ENCODE measurements at regions not wholly inside any gene's neighbourhood (a gene's known extent, or its start where the extent isn't known, plus 50 kb on each side); places are given as distances from the start of the nearest gene placed in this dataset.

GRCh38 chr10:78752221-78752620, 316.5 kb upstream of the ZMIZ1 start:
- H3K36me3 ChIP-seq (ENCODE audit: control insufficient read depth in 2 of 2, extremely low read depth in 1 of 2, insufficient read depth in 1 of 2, low read length in 1 of 2): no peaks in the 10 kb centered on the region
- no peak for ATAC-seq (replicated peaks in 1 of 4)
- POLR2A ChIA-PET: no interaction called here

GRCh38 chr10:78752708-78753107, 316.1 kb upstream of the ZMIZ1 start:
- no peak overlapping the region for H3K27ac ChIP-seq (ENCODE audit: low read length)
- no peaks in the 10 kb centered on the region for H3K9me3 ChIP-seq
- peaks cover 0 to 37% of the 10 kb centered on the region in 2 experiments for H3K27me3 ChIP-seq (replicated peaks in 1 of 2; ENCODE audit: control insufficient read depth in 2 of 2, extremely low read depth in 1 of 2, insufficient read depth in 2 of 2, low read length in 1 of 2)
- CTCF ChIA-PET: interaction anchor here in 1 of 2 donors (0.6 kb wide), 1 partner anchor 94 kb away, joined by 3 read pairs; no protein-coding TSS in a partner anchor
- H3K4me3 ChIP-seq (ENCODE audit: control insufficient read depth in 1 of 2, extremely low read depth in 1 of 2, low read length in 1 of 2): no peak overlapping the region
- Mint-ChIP-seq H3K27me3 (peaks cover 25 to 34% of the 10 kb centered on the region in 2 donors), H3K27ac (no peak overlapping the region), H3K9me3 (no peaks in the 10 kb centered on the region), H3K36me3 (no peaks in the 10 kb centered on the region), H3K4me1 (no peaks in the 10 kb centered on the region), H3K4me3 (no peak overlapping the region)
- DNase-seq (no peak), ATAC-seq (replicated peaks in 1 of 4) (no peak)
- no peaks in the 10 kb centered on the region for H3K4me1 ChIP-seq (ENCODE audit: control insufficient read depth in 1 of 2, extremely low read depth in 1 of 2, insufficient read depth in 2 of 2, low read length in 2 of 2)
- H3K36me3 ChIP-seq (ENCODE audit: control insufficient read depth in 2 of 2, extremely low read depth in 1 of 2, insufficient read depth in 1 of 2, low read length in 1 of 2): no peaks in the 10 kb centered on the region
- POLR2A ChIA-PET: no interaction called here
- 70% methylated on average over 4 of the region's 4 CpGs for WGBS (ENCODE audit: insufficient coverage)

More at GRCh38 chr10:78752221-78752620, 316.5 kb upstream of the ZMIZ1 start:
- Mint-ChIP-seq H3K27ac (no peak overlapping the region), H3K4me3 (no peak overlapping the region), H3K4me1 (no peaks in the 10 kb centered on the region), H3K36me3 (no peaks in the 10 kb centered on the region), H3K27me3 (peaks cover 25 to 34% of the 10 kb centered on the region in 2 donors), H3K9me3 (no peaks in the 10 kb centered on the region)
- no peak for DNase-seq
- Histone ChIP-seq H3K9me3 (no peaks in the 10 kb centered on the region), H3K4me1 (ENCODE audit: control insufficient read depth in 1 of 2, extremely low read depth in 1 of 2, insufficient read depth in 2 of 2, low read length in 2 of 2) (no peaks in the 10 kb centered on the region), H3K27ac (ENCODE audit: low read length) (no peak overlapping the region), H3K4me3 (ENCODE audit: control insufficient read depth in 1 of 2, extremely low read depth in 1 of 2, low read length in 1 of 2) (no peak overlapping the region), H3K27me3 (replicated peaks in 1 of 2; ENCODE audit: control insufficient read depth in 2 of 2, extremely low read depth in 1 of 2, insufficient read depth in 2 of 2, low read length in 1 of 2) (peaks cover 0 to 34% of the 10 kb centered on the region in 2 experiments)
- 81% methylated on average over 3 of the region's 3 CpGs for WGBS (ENCODE audit: insufficient coverage)
- CTCF ChIA-PET: no interaction called here

- H3K4me3 Mint-ChIP-seq: no peak overlapping the region
- H3K27me3 ChIP-seq (replicated peaks in 1 of 2; ENCODE audit: control insufficient read depth in 2 of 2, extremely low read depth in 1 of 2, insufficient read depth in 2 of 2, low read length in 1 of 2): peaks cover 0 to 42% of the 10 kb centered on the region in 2 experiments
- 54% methylated on average over 6 of the region's 11 CpGs for WGBS (ENCODE audit: insufficient coverage)
- no peaks in the 10 kb centered on the region for H3K36me3 ChIP-seq (ENCODE audit: control insufficient read depth in 2 of 2, extremely low read depth in 1 of 2, insufficient read depth in 1 of 2, low read length in 1 of 2)
- CTCF ChIA-PET: no interaction called here
- POLR2A ChIA-PET: no interaction called here
- no peaks in the 10 kb centered on the region for H3K36me3 Mint-ChIP-seq
- H3K4me3 ChIP-seq (ENCODE audit: control insufficient read depth in 1 of 2, extremely low read depth in 1 of 2, low read length in 1 of 2): no peak overlapping the region
- no peaks in the 10 kb centered on the region for H3K9me3 ChIP-seq
- ATAC-seq (replicated peaks in 1 of 4) (no peak), DNase-seq (no peak)
- peaks cover 25 to 32% of the 10 kb centered on the region in 2 donors for H3K27me3 Mint-ChIP-seq
- no peak overlapping the region for H3K27ac ChIP-seq (ENCODE audit: low read length)
- H3K9me3 Mint-ChIP-seq: no peaks in the 10 kb centered on the region
- H3K27ac Mint-ChIP-seq: no peak overlapping the region
- no peaks in the 10 kb centered on the region for H3K4me1 Mint-ChIP-seq
- no peaks in the 10 kb centered on the region for H3K4me1 ChIP-seq (ENCODE audit: control insufficient read depth in 1 of 2, extremely low read depth in 1 of 2, insufficient read depth in 2 of 2, low read length in 2 of 2)
These were observed 314.3 kb upstream of the ZMIZ1 start for GRCh38 chr10:78754269-78755062.

GRCh38 chr10:78755063-78755701, 313.6 kb upstream of the ZMIZ1 start:
- H3K4me1 Mint-ChIP-seq: no peaks in the 10 kb centered on the region
- 88% methylated on average over 6 of the region's 12 CpGs for WGBS (ENCODE audit: insufficient coverage)
- H3K36me3 Mint-ChIP-seq: no peaks in the 10 kb centered on the region
- Histone ChIP-seq H3K4me1 (ENCODE audit: control insufficient read depth in 1 of 2, extremely low read depth in 1 of 2, insufficient read depth in 2 of 2, low read length in 2 of 2) (no peaks in the 10 kb centered on the region), H3K4me3 (ENCODE audit: control insufficient read depth in 1 of 2, extremely low read depth in 1 of 2, low read length in 1 of 2) (no peak overlapping the region), H3K27me3 (replicated peaks in 1 of 2; ENCODE audit: control insufficient read depth in 2 of 2, extremely low read depth in 1 of 2, insufficient read depth in 2 of 2, low read length in 1 of 2) (peaks cover 0 to 39% of the 10 kb centered on the region in 2 experiments), H3K9me3 (no peaks in the 10 kb centered on the region), H3K36me3 (ENCODE audit: control insufficient read depth in 2 of 2, extremely low read depth in 1 of 2, insufficient read depth in 1 of 2, low read length in 1 of 2) (no peaks in the 10 kb centered on the region), H3K27ac (ENCODE audit: low read length) (no peak overlapping the region)
- peaks cover 25 to 32% of the 10 kb centered on the region in 2 donors for H3K27me3 Mint-ChIP-seq
- no peak for ATAC-seq (replicated peaks in 1 of 4)
- no peak overlapping the region for H3K27ac Mint-ChIP-seq
- no peak for DNase-seq
- H3K9me3 Mint-ChIP-seq: no peaks in the 10 kb centered on the region
- ChIA-PET CTCF (no interaction called here), POLR2A (no interaction called here)
- H3K4me3 Mint-ChIP-seq: no peak overlapping the region

- no peaks in the 10 kb centered on the region for H3K9me3 ChIP-seq
- no peak overlapping the region for H3K27ac ChIP-seq (ENCODE audit: low read length)
- DNase-seq (no peak), ATAC-seq (replicated peaks in 1 of 4) (no peak)
- H3K4me1 Mint-ChIP-seq: no peaks in the 10 kb centered on the region
- POLR2A ChIA-PET: no interaction called here
- 90% methylated on average over 2 of the region's 3 CpGs for WGBS (ENCODE audit: insufficient coverage)
- H3K4me3 Mint-ChIP-seq: no peak overlapping the region
- H3K36me3 ChIP-seq (ENCODE audit: control insufficient read depth in 2 of 2, extremely low read depth in 1 of 2, insufficient read depth in 1 of 2, low read length in 1 of 2): no peaks in the 10 kb centered on the region
- no peak overlapping the region for H3K27ac Mint-ChIP-seq
- no peaks in the 10 kb centered on the region for H3K9me3 Mint-ChIP-seq
- H3K27me3 ChIP-seq (replicated peaks in 1 of 2; ENCODE audit: control insufficient read depth in 2 of 2, extremely low read depth in 1 of 2, insufficient read depth in 2 of 2, low read length in 1 of 2): peaks cover 0 to 39% of the 10 kb centered on the region in 2 experiments
- H3K27me3 Mint-ChIP-seq: peaks cover 25 to 32% of the 10 kb centered on the region in 2 donors
- H3K36me3 Mint-ChIP-seq: no peaks in the 10 kb centered on the region
- H3K4me3 ChIP-seq (ENCODE audit: control insufficient read depth in 1 of 2, extremely low read depth in 1 of 2, low read length in 1 of 2): no peak overlapping the region
- H3K4me1 ChIP-seq (ENCODE audit: control insufficient read depth in 1 of 2, extremely low read depth in 1 of 2, insufficient read depth in 2 of 2, low read length in 2 of 2): no peaks in the 10 kb centered on the region
- CTCF ChIA-PET: no interaction called here
These were observed 312.8 kb upstream of the ZMIZ1 start for GRCh38 chr10:78755877-78756455.

GRCh38 chr10:78756604-78757343, 312.0 kb upstream of the ZMIZ1 start:
- peak in 5 of 35 experiments; percentile 2 to 44 (median 7) for DNase-seq
- H3K36me3 ChIP-seq (ENCODE audit: control insufficient read depth in 2 of 2, extremely low read depth in 1 of 2, insufficient read depth in 1 of 2, low read length in 1 of 2): no peaks in the 10 kb centered on the region
- H3K4me3 ChIP-seq (ENCODE audit: control insufficient read depth in 1 of 2, extremely low read depth in 1 of 2, low read length in 1 of 2): no peak overlapping the region
- Mint-ChIP-seq H3K9me3 (no peaks in the 10 kb centered on the region), H3K36me3 (no peaks in the 10 kb centered on the region), H3K27me3 (peaks cover 21 to 28% of the 10 kb centered on the region in 2 donors), H3K4me3 (no peak overlapping the region), H3K27ac (no peak overlapping the region), H3K4me1 (no peaks in the 10 kb centered on the region)
- H3K27ac ChIP-seq (ENCODE audit: low read length): no peak overlapping the region
- no peaks in the 10 kb centered on the region for H3K4me1 ChIP-seq (ENCODE audit: control insufficient read depth in 1 of 2, extremely low read depth in 1 of 2, insufficient read depth in 2 of 2, low read length in 2 of 2)
- WGBS (ENCODE audit: insufficient coverage): 54% methylated on average over 16 of the region's 18 CpGs
- ChIA-PET CTCF (no interaction called here), POLR2A (no interaction called here)
- peaks cover 0 to 36% of the 10 kb centered on the region in 2 experiments for H3K27me3 ChIP-seq (replicated peaks in 1 of 2; ENCODE audit: control insufficient read depth in 2 of 2, extremely low read depth in 1 of 2, insufficient read depth in 2 of 2, low read length in 1 of 2)
- no peaks in the 10 kb centered on the region for H3K9me3 ChIP-seq
- ATAC-seq (replicated peaks in 1 of 4): no peak

Data from T-cell (primary cell).